GM12874 (cell line): ENCODE measurements at regions not wholly inside any gene's neighbourhood (a gene's known extent, or its start where the extent isn't known, plus 50 kb on each side); places are given as distances from the start of the nearest gene placed in this dataset.

Source experiments
- CTCF ChIP-seq: IDR thresholded peaks from 2 replicates; pipeline ENCODE4 v1.5.1; 2011; ENCODE audit warnings: low read depth, mild to moderate bottlenecking, control low read depth, low read length, moderate library complexity; ENCODE audit not compliant: insufficient read depth

- no peak for TF ChIP-seq CTCF
Observed at GRCh38 chr18:28905509-28905908, 728.6 kb upstream of the CDH2 start.

DNA sequence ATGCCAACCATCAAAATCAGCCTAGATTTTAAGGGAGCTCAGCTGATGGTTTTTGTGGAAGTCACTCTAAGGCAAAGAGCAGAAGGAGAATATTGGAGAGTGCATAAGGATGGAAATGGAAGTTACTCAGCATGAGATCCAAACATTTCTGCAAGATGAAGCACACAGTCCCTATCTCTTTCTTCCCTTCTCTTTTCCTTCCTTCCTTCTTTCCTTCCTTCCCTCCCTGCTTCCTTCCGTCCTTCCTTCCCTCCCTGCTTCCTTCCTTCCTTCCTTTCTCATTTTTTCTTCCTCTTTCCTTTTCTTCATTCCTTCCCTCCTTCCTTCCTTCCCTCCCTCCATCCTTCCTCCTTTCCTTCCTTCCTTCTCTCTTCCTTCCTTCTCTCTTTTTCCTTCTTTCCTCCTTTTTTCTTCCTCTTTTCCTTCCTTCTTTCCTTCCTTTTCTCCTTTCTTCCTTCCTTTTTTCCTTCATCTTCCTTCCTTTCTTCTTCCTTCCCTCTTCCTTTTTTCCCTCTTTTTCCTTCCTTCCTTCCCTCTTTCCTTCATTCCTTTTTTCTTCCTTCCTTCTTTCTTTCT is 727.9 kb upstream of the CDH2 start:
- TF ChIP-seq CTCF, result no peak

DNA sequence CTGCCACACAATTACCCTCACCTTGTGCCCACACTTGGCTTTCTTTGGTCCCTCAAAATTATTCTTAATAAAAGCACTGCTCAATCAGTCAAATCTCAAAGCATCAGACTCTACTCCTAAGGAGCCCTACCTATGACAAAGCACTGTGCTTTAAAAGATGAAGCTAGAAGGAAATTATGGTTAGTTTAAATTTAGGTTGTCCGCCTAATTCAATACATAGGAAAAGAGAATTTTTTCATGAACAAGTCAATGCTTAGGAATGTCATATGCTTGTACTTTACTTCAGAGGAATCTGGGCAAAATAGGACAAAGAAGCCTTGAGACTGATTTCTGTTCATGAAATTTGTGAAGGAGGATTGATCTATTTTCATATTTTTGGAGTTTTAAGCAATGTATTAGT is 726.4 kb upstream of the CDH2 start:
- TF ChIP-seq CTCF, result no peak

- TF ChIP-seq CTCF, result no peak
Observed at GRCh38 chr18:28890791-28891190, 713.9 kb upstream of the CDH2 start.

- no peak for TF ChIP-seq CTCF
Observed at GRCh38 chr18:28884304-28884703, 707.4 kb upstream of the CDH2 start.

GRCh38 chr18:28880856-28881255 is 703.9 kb upstream of the CDH2 start:
- no peak for TF ChIP-seq CTCF

GRCh38 chr18:28875059-28875458 is 698.1 kb upstream of the CDH2 start:
- no peak for TF ChIP-seq CTCF

DNA sequence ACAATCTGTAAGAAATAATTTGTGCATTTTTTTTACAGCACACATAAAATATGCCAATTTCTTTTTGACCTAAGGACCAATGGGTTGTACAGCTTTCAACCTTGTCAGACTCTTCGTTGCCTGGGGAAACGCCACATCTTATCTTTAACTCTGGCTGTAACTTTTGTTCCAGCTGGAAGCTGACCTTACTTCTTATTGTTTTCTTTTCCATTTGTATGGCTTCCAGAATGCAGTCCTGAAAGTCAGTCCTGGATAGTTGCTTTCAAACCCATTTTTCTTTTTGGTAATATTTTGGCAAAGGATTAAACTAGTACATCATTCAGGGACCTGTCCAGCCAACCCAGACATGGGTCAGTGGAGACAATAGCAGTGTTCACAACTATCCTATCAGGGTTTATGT is 686.5 kb upstream of the CDH2 start:
- TF ChIP-seq CTCF, result no peak
